HG03571 (cell line): ENCODE measurements at regions not wholly inside any gene's neighbourhood (a gene's known extent, or its start where the extent isn't known, plus 50 kb on each side); places are given as distances from the start of the nearest gene placed in this dataset.

Experiments
- ATAC-seq: cut with Tn5 transposase; IDR thresholded peaks from one replicate; pipeline ENCODE4 v1.9.1; 2021; ENCODE audit not compliant: unreplicated experiment

- ATAC-seq, result no peak
Observed at GRCh38 chr3:168604767-168605166, 509.0 kb upstream of the GOLIM4 start.

GRCh38 chr3:168598250-168598649 is 502.5 kb upstream of the GOLIM4 start:
- no peak for ATAC-seq

- no peak for ATAC-seq
Observed at GRCh38 chr3:168596175-168596823, 500.6 kb upstream of the GOLIM4 start.

GRCh38 chr3:168591587-168591986 is 495.9 kb upstream of the GOLIM4 start:
- ATAC-seq, result no peak

GRCh38 chr3:168589376-168589775 is 493.7 kb upstream of the GOLIM4 start:
- no peak for ATAC-seq

GRCh38 chr3:168585544-168585943 is 489.8 kb upstream of the GOLIM4 start:
- ATAC-seq, result no peak

GRCh38 chr3:168583977-168584376 is 488.3 kb upstream of the GOLIM4 start:
- no peak for ATAC-seq

- ATAC-seq, result no peak
Observed at GRCh38 chr3:168582503-168582902, 486.8 kb upstream of the GOLIM4 start.

- ATAC-seq, result no peak
Observed at GRCh38 chr3:168581771-168582225, 486.1 kb upstream of the GOLIM4 start.

- ATAC-seq, result no peak
Observed at GRCh38 chr3:168579010-168579409, 483.3 kb upstream of the GOLIM4 start.

GRCh38 chr3:168575750-168576149 is 480.0 kb upstream of the GOLIM4 start:
- no peak for ATAC-seq

GRCh38 chr3:168574455-168575158 is 478.9 kb upstream of the GOLIM4 start:
- no peak for ATAC-seq

- no peak for ATAC-seq
Observed at GRCh38 chr3:168570404-168571155, 474.9 kb upstream of the GOLIM4 start.

GRCh38 chr3:168558728-168559411 is 463.1 kb upstream of the GOLIM4 start:
- no peak for ATAC-seq

GRCh38 chr3:168552251-168552650 is 456.5 kb upstream of the GOLIM4 start:
- ATAC-seq, result no peak

- no peak for ATAC-seq
Observed at GRCh38 chr3:168548719-168549118, 453.0 kb upstream of the GOLIM4 start.

- no peak for ATAC-seq
Observed at GRCh38 chr3:168546707-168547106, 451.0 kb upstream of the GOLIM4 start.

GRCh38 chr3:168545591-168545990 is 449.9 kb upstream of the GOLIM4 start:
- ATAC-seq, result no peak

- ATAC-seq, result no peak
Observed at GRCh38 chr3:168544097-168544957, 448.6 kb upstream of the GOLIM4 start.

- ATAC-seq, result no peak
Observed at GRCh38 chr3:168540726-168541125, 445.0 kb upstream of the GOLIM4 start.
